Cardiac septum (tissue), 1 donor: ENCODE measurements at regions not wholly inside any gene's neighbourhood (a gene's known extent, or its start where the extent isn't known, plus 50 kb on each side); places are given as distances from the start of the nearest gene placed in this dataset.
"Not testable (repeated sequence)": the region's sequence is repeated elsewhere in the genome, so short reads cannot be mapped to it uniquely, and the experiment has no call there.

Experiments
- DNase-seq: peaks from one replicate; pipeline ENCODE4 v3.0.0-alpha.2; 2020; ENCODE audit warnings: low spot score
- intact Hi-C: fragments of 100-400 bp; cut with DNase I; formaldehyde crosslinking; loops from one replicate; pipeline ENCODE4 v1.14.0; 2022
- donor health status: DM: no; HTN: no; CAD: no.

DNA sequence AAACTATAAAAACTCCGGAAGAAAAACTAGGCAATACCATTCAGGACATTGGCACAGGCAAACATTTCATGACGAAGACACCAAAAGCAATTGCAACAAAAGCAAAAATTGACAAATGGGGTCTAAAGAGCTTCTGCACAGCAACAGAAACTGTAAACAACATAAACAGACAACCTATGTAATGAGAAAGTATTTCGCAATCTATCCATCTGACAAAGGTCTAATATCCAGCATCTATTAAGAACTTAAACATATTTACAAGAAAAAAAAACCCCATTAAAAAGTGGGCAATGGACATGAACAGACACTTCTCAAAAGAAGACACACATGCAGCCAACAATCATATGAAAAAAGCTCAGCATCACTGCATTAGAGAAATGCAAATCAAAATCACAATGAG is 498.6 kb downstream of the HINT1 start:
- DNase-seq = no peak
- intact Hi-C loops = no loop called here

DNA sequence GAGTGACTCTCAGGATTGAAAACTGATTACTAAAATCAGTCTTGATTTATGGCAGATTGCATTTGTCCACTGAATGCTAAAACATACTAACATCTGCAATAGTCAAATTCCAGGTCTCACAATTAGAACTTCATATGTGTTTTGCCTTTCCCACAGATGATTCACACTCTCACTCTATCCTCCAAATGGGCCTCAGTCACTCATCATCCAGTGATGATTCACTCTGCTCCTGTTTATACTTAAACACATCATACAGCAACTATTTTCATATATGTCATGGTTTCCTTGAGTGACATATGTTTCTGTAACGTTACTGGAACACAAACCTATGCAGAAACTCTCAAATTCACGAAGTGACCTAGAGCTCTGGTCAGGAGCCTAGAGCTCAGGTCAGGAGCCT is 512.9 kb downstream of the HINT1 start:
- intact Hi-C loops = no loop called here
- no peak for DNase-seq

DNA sequence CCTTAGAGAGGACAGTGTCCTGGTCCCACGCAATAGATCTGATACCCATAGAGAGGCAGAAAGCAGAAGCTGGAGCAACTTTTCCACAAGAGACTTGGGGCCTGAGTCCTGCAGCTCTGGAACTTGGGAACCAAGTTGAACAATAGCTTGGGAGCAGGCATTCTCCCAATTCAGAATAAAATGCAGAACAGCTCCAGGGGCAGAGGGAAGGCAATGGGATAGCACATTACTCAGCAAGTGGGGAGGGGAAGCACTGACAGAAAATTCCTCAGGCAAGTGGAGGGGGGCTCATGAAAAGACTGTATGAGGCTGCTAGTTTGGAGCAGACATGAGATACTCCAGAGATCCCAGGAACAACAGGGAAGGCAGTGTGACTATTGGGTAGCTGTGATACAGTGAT is 513.6 kb downstream of the HINT1 start:
- no peak for DNase-seq
- intact Hi-C loops = no loop called here

- no peak for DNase-seq
- intact Hi-C loops = no loop called here
Measured at GRCh38 chr5:130643321-130643720, 521.7 kb downstream of the HINT1 start.

- no peak for DNase-seq
- intact Hi-C loops = no loop called here
Measured at GRCh38 chr5:130642461-130642860, 522.6 kb downstream of the HINT1 start.

- DNase-seq = no peak
- intact Hi-C loops = no loop called here
Measured at GRCh38 chr5:130627145-130627544, 537.9 kb downstream of the HINT1 start.

GRCh38 chr5:130624805-130625204 is 540.3 kb downstream of the HINT1 start:
- intact Hi-C loops = no loop called here
- no peak for DNase-seq

- DNase-seq = no peak
- intact Hi-C loops = no loop called here
Measured at GRCh38 chr5:130616161-130616560, 548.9 kb downstream of the HINT1 start.

GRCh38 chr5:130605234-130605633 is 559.8 kb downstream of the HINT1 start:
- DNase-seq = no peak
- intact Hi-C loops = no loop called here

DNA sequence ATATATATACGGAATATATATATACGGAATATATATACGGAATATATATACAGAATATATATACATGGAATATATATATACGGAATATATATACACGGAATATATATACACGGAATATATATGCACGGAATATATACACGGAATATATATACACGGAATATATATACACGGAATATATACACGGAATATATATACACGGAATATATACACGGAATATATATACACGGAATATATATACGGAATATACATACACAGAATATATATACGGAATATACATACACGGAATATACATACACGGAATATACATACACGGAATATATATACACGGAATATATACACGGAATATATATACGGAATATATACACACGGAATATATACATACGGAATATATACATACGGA is 568.4 kb downstream of the HINT1 start:
- DNase-seq, intact Hi-C loops: not testable (repeated sequence)

- DNase-seq = no peak
- intact Hi-C loops = no loop called here
Measured at GRCh38 chr5:130580264-130580663, 584.8 kb downstream of the HINT1 start.

DNA sequence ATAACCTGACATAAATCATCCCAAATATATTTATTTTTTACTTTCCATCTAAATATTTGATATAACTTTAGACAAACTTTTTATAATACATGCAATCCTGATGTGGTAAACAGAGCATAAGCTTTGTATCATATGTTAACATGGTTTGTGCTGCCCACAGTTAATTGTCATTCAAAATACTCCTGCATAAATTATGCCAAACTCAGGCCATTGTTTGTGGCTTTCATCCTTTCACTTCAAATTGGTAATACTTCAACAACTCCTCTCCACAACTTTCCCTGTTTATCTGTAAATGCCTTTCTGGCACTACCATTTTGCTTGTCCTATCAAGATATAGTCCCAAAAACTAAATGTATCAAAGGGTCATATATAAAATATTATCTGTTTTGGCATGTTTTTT is 586.7 kb downstream of the HINT1 start:
- DNase-seq = no peak
- intact Hi-C loops = no loop called here

GRCh38 chr5:130571076-130571475 is 594.0 kb downstream of the HINT1 start:
- DNase-seq = no peak

DNA sequence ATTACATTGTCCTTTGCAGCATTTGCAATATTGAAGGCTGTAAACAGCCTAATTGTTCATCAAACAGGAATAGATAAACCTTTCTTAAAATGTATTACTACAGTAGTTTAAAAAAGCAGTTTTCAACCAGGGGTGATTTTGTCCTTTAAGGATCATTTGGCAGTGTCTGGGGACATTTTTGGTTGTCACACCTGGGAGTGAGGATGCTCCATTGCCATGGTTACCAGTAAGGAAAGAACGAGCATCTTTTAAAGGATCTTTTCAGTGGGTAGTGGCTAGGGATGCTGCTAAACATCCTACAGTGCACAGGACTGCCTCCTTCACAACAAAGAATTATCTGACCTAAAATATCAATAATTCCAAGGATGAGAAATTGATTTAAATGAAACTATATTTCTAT is 596.3 kb downstream of the HINT1 start:
- intact Hi-C loops = no loop called here
- DNase-seq = no peak

More at GRCh38 chr5:130571076-130571475, 594.0 kb downstream of the HINT1 start:
- intact Hi-C loops = no loop called here

- DNase-seq = no peak
- intact Hi-C loops = no loop called here
Measured at GRCh38 chr5:130555429-130555828, 609.6 kb downstream of the HINT1 start.

DNA sequence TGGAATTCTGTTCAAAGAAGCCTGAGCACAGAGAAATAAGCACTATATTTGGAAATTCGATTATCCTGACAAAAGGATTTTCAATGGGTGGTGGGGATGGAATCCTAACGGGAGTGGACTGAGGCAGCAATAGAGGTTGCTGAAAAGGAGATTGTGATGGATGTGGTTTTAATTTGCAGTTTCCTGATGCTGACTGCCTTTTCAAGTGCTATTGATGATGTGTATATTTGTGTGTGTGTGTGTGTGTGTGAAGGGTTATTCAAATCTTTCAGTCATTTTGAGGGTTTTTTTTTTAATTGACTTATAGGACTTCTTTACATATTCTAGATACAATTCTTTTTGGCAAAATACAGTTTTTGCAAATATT is 614.5 kb downstream of the HINT1 start:
- intact Hi-C loops = no loop called here
- no peak for DNase-seq

GRCh38 chr5:130549884-130550561 is 615.0 kb downstream of the HINT1 start:
- DNase-seq = no peak
- intact Hi-C loops = no loop called here

- intact Hi-C loops = no loop called here
- DNase-seq = no peak
Measured at GRCh38 chr5:130546211-130546610, 618.8 kb downstream of the HINT1 start.

- no peak for DNase-seq
Measured at GRCh38 chr5:130545291-130545690, 619.8 kb downstream of the HINT1 start.

DNA sequence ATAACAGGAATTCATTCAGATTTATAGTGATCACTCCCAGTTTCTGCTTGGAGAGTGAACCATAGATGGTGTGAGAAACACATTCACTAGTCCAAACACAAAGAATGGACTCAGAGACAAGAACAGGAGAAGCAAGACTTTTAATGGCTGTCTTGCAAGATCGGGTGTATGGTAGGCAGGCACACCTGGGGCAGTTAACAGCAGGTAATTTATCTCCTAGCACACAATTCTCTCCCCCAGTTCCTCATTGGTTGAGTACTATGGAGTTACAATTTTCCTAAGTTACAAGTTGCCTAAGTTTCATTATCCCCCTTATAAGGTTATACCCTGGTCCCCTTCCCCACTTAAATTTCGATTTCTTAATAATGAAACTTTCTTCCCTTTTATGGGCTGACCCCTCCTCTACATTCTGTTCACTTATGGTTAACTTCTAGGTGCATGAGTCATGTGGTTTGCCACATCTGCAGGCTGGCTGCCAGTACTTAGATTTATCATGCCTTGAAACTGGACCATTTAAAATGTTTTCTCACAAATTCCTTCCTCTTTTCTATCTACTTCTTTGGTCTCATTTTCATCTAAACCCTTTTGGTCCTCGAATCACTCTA is 623.3 kb downstream of the HINT1 start:
- DNase-seq = no peak
- intact Hi-C loops = no loop called here

More at GRCh38 chr5:130545291-130545690, 619.8 kb downstream of the HINT1 start:
- intact Hi-C loops = no loop called here

GRCh38 chr5:130536691-130537090 is 628.4 kb downstream of the HINT1 start:
- no peak for DNase-seq
- intact Hi-C loops = no loop called here

DNA sequence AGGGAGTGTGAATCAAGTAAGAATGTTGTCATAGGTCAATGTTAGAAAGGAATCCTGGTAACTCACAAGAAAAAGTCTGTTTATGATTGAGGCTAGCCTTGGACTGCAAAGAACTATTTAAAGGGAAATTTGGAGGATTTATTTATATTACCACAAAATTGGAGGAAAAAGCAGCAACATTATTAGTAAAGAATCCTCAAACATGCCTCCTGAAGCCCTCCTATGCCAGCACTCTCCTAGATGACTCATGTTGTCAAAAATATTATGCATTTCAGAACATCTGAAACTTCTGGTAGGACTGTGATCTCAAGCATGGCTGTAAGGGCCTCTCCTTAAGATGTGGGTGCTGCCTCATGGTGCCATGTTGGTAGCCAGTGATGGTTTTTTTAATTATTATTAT is 628.5 kb downstream of the CHSY3 start:
- DNase-seq = no peak
- intact Hi-C loops = no loop called here
